AG08396 (cell line): ENCODE measurements at regions not wholly inside any gene's neighbourhood (a gene's known extent, or its start where the extent isn't known, plus 50 kb on each side); places are given as distances from the start of the nearest gene placed in this dataset.
"Not testable (repeated sequence)": the region's sequence is repeated elsewhere in the genome, so short reads cannot be mapped to it uniquely, and the experiment has no call there.

Source experiments
- DNase-seq: peaks from one replicate; pipeline ENCODE4 v3.0.0; 2012; ENCODE audit warnings: low spot score, mixed read lengths

GRCh38 chr5:25009063-25009462 is 364.3 kb upstream of the CDH10 start:
- DNase-seq = no peak

GRCh38 chr5:25006734-25007133 is 362.0 kb upstream of the CDH10 start:
- no peak for DNase-seq

- DNase-seq = no peak
Measured at GRCh38 chr5:25006237-25006636, 361.5 kb upstream of the CDH10 start.

- DNase-seq = no peak
Measured at GRCh38 chr5:25005431-25005830, 360.7 kb upstream of the CDH10 start.

- DNase-seq = no peak
Measured at GRCh38 chr5:25002371-25002770, 357.6 kb upstream of the CDH10 start.

GRCh38 chr5:24999732-25000131 is 355.0 kb upstream of the CDH10 start:
- no peak for DNase-seq

GRCh38 chr5:24998641-24999040 is 353.9 kb upstream of the CDH10 start:
- no peak for DNase-seq

- DNase-seq = no peak
Measured at GRCh38 chr5:24986326-24986725, 341.5 kb upstream of the CDH10 start.

- not testable (repeated sequence) for DNase-seq
Measured at GRCh38 chr5:24978552-24978951, 333.8 kb upstream of the CDH10 start.

GRCh38 chr5:24963611-24964010 is 318.8 kb upstream of the CDH10 start:
- DNase-seq = no peak

GRCh38 chr5:24923400-24923799 is 278.6 kb upstream of the CDH10 start:
- DNase-seq = no peak

- DNase-seq = no peak
Measured at GRCh38 chr5:24918676-24919075, 273.9 kb upstream of the CDH10 start.

GRCh38 chr5:24916863-24917262 is 272.1 kb upstream of the CDH10 start:
- no peak for DNase-seq

GRCh38 chr5:24909210-24909609 is 264.4 kb upstream of the CDH10 start:
- no peak for DNase-seq

- DNase-seq = no peak
Measured at GRCh38 chr5:24906689-24907088, 261.9 kb upstream of the CDH10 start.

GRCh38 chr5:24904981-24905517 is 260.3 kb upstream of the CDH10 start:
- no peak for DNase-seq

GRCh38 chr5:24899180-24899579 is 254.4 kb upstream of the CDH10 start:
- DNase-seq = no peak

- DNase-seq = no peak
Measured at GRCh38 chr5:24864244-24864643, 219.5 kb upstream of the CDH10 start.

GRCh38 chr5:24862117-24862516 is 217.3 kb upstream of the CDH10 start:
- DNase-seq = no peak

GRCh38 chr5:24855485-24855884 is 210.7 kb upstream of the CDH10 start:
- no peak for DNase-seq

- no peak for DNase-seq
Measured at GRCh38 chr5:24854850-24855249, 210.1 kb upstream of the CDH10 start.

- DNase-seq = no peak
Measured at GRCh38 chr5:24854350-24854749, 209.6 kb upstream of the CDH10 start.

GRCh38 chr5:24850926-24851486 is 206.2 kb upstream of the CDH10 start:
- no peak for DNase-seq

GRCh38 chr5:24849210-24849609 is 204.4 kb upstream of the CDH10 start:
- DNase-seq = no peak

GRCh38 chr5:24831989-24832388 is 187.2 kb upstream of the CDH10 start:
- DNase-seq = no peak
